ENCODE measurements at regions not wholly inside any gene's neighbourhood (a gene's known extent, or its start where the extent isn't known, plus 50 kb on each side); places are given as distances from the start of the nearest gene placed in this dataset.

DNA sequence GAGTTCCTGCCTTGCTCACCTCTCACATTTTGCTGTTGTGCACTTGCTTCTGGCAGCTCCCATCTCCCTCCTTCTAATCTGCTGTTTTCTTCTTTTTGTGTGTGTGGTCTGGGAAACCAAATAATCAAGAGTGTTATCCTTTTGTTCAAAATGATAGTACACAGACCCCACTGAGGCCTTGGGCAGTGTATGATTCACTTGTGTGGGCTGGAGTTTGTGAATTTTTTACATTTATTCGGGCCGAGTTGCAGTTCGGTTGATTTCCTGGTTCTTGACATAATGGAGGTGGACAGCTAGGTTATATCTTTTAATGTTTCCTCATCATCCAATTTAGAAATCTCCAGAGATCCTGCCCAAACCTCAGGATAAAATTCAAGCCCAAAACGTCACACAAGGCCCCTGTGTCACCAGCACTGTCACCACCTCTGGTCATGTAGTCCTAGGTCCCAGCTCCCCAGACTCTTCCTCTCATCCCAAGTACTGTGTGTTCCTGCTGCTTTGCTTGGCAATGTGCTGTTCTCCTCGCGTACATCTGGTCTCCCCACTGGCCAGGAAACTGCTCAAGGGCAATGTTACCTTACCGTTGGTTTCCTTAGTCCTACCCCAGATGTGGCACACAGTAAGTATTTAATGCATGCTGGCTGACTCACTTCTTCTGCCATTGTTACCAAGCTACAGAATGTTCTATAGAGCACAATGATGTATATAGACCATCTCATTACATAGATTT, 55.7 kb upstream of the PHACTR2 start:
- H3K27ac ChIP-seq: no peak overlapping the region
- H3K27me3 ChIP-seq: no peaks in the 10 kb centered on the region
- TF ChIP-seq, protein P1, sequence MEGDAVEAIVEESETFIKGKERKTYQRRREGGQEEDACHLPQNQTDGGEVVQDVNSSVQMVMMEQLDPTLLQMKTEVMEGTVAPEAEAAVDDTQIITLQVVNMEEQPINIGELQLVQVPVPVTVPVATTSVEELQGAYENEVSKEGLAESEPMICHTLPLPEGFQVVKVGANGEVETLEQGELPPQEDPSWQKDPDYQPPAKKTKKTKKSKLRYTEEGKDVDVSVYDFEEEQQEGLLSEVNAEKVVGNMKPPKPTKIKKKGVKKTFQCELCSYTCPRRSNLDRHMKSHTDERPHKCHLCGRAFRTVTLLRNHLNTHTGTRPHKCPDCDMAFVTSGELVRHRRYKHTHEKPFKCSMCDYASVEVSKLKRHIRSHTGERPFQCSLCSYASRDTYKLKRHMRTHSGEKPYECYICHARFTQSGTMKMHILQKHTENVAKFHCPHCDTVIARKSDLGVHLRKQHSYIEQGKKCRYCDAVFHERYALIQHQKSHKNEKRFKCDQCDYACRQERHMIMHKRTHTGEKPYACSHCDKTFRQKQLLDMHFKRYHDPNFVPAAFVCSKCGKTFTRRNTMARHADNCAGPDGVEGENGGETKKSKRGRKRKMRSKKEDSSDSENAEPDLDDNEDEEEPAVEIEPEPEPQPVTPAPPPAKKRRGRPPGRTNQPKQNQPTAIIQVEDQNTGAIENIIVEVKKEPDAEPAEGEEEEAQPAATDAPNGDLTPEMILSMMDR (IDR thresholded peaks at IDR 0.05): no peak
- no peaks in the 10 kb centered on the region for H3K36me3 ChIP-seq
- DNase-seq (ENCODE audit: low spot score): no peak
- H3K4me3 ChIP-seq: no peak overlapping the region
- no peaks in the 10 kb centered on the region for H3K4me1 ChIP-seq
- no peaks in the 10 kb centered on the region for H3K9me3 ChIP-seq

DNA sequence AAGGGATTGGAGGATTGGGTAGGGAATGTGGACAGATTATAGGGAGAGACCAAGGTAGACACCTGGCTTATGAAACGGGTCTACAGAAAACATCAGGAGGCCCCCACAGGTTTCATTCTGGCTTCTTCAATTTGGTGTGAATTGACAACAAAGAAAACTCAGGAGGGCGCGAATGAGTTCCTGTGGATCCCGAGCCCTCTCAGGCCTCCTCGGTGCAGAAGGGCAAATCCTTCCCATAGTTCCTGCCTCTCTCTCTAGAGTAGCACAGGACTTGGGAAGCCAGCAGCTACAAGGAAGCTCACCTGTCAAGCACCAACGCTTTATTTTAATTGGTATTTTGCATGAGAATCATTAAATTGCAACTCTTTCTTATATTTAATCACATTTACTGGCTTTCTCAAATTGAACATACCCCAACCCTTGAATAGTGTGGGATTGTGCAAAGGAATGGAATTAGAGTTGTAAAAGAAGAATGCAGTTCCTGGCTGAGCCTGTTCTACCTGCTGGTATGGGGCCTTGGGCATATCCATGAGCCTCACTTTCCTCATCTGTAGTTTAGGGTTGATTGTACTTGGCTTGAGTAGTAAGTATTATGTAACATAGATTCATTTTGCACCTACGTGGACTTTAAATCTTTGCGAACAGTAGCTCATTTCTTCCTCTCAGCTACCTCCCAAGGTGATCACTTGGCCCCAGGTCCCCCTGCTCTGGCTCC, 56.4 kb upstream of the PHACTR2 start:
- no peak for DNase-seq (ENCODE audit: low spot score)
- Histone ChIP-seq H3K4me1 (no peaks in the 10 kb centered on the region), H3K9me3 (no peaks in the 10 kb centered on the region), H3K27me3 (no peaks in the 10 kb centered on the region), H3K36me3 (no peaks in the 10 kb centered on the region), H3K4me3 (no peak overlapping the region), H3K27ac (no peak overlapping the region)
- TF ChIP-seq, protein P1 (IDR thresholded peaks at IDR 0.05): no peak

DNA sequence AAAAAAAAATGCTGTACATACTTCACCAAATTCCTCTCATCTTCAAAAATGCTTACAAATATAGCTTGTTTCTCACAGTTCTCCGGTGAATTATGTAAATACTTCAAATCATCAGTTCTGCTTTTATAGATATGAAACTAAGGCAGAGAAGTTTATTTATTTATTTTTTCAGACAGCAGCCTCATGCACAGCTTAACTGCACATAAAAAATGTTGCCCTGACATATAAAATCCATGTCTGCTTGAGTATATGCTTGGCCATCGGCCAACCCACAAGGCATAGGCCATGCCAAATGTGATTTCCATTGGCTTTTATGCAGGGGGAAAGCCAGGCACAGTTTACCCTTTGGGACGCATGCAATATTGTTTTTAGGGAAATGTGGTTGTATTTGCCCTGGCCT, 57.3 kb upstream of the PHACTR2 start:
- Histone ChIP-seq H3K9me3 (no peaks in the 10 kb centered on the region), H3K4me1 (no peaks in the 10 kb centered on the region), H3K27ac (no peak overlapping the region), H3K36me3 (no peaks in the 10 kb centered on the region), H3K27me3 (no peaks in the 10 kb centered on the region), H3K4me3 (no peak overlapping the region)
- TF ChIP-seq, protein P1 (IDR thresholded peaks at IDR 0.05): no peak
- DNase-seq (ENCODE audit: low spot score): no peak

DNA sequence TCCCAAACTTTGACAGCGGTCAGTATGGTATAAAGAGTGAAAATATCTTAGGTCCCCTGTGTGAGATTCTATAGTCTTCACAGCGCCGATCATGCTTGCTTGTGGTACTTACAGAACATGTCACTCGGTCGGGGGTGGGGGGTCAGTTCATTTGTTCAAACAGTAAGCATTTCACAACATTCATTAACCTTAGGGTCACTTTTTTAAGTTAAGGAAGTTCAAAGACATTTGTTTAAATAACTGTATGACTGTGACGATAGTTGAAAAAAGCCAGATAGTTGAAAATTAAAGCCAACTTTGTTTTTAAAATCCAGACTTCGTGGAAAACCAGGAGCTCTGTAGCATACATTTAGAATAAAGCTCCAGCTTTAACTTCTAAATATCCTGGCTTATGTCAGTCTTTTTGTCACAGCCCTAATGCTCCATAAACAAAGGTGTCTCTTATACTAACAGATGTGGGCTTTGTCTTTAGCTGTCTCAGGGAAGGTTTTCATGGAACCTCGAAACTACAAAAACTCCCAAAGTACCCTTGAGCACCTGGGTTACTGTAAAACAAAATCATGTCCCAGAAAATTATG, 57.9 kb upstream of the PHACTR2 start:
- no peak for DNase-seq (ENCODE audit: low spot score)
- Histone ChIP-seq H3K4me1 (no peaks in the 10 kb centered on the region), H3K27me3 (no peaks in the 10 kb centered on the region), H3K9me3 (no peaks in the 10 kb centered on the region), H3K27ac (no peak overlapping the region), H3K4me3 (no peak overlapping the region), H3K36me3 (no peaks in the 10 kb centered on the region)
- TF ChIP-seq, protein P1 (IDR thresholded peaks at IDR 0.05): no peak

DNA sequence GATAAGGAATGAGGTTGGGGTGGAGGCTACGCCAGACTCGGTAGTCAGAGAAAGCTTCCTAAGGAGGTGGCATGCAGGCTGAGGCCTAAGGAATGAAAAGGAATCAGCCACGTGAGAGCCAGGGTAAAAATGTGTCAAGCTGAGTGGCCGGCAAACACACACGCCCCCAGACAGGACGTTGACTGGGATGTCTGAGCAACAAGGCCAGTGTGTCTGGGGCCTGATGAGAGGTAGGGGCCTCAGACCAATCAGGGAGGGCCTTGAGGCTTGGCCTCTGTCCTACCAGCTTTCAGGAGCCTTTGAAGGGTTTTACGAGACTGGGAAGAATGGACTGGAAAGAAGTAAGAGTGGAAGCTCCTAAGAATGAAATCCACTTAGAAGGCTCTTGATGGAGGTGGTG, 61.0 kb upstream of the PHACTR2 start:
- no peaks in the 10 kb centered on the region for H3K27me3 ChIP-seq
- no peaks in the 10 kb centered on the region for H3K36me3 ChIP-seq
- TF ChIP-seq, protein P1 (IDR thresholded peaks at IDR 0.05): no peak
- no peaks in the 10 kb centered on the region for H3K9me3 ChIP-seq
- no peak overlapping the region for H3K27ac ChIP-seq
- H3K4me1 ChIP-seq: no peaks in the 10 kb centered on the region
- DNase-seq (ENCODE audit: low spot score): no peak
- H3K4me3 ChIP-seq: no peak overlapping the region

All from right atrium auricular region (tissue), 2 donors.